HG02885 (cell line): ENCODE measurements at regions not wholly inside any gene's neighbourhood (a gene's known extent, or its start where the extent isn't known, plus 50 kb on each side); places are given as distances from the start of the nearest gene placed in this dataset.
A peak's percentile ranks its signal among the peaks of the same experiment; 100 is the strongest.

Experiments used
- ATAC-seq: cut with Tn5 transposase; IDR thresholded peaks from one replicate; pipeline ENCODE4 v1.9.1; 2021; ENCODE audit warnings: mild to moderate bottlenecking; ENCODE audit not compliant: unreplicated experiment, poor library complexity

DNA sequence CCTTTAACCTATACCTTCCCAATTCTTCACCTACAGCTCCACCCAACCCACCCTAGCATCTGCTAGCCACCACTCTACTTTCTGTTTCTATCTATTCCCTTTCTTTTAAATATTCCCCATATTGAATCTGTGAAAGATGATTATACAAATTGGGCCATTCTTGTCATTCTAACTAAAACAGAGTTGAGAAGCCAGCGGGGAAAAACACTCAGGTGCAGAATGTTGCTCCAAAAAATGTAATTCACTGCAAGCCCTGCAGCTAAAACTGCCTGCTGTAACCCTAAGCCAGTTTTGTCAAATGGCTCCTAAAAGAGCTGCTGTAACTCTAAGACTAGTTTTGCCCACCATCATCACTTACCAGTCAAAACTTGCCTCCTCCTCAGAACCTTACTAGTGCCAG is 1468.6 kb upstream of the MIR17HG start:
- ATAC-seq = no peak

DNA sequence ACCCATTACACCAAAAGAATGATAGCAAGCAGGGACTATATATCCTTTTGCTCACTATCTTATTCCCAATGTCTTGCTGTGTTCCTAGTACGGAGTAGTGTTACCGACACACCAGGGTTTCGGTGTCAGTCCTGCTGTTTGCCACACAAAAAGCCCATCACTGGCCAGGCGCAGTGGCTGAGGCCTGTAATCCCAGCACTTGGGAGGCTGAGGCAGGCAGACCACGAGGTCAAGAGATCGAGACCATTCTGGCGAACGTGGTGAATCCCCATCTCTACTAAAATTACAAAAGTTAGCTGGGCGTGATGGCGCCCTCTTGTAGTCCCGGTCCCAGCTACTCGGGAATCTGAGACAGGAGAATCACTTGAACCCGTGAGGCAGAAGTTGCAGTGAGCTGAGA is 1467.3 kb upstream of the MIR17HG start:
- ATAC-seq = no peak

DNA sequence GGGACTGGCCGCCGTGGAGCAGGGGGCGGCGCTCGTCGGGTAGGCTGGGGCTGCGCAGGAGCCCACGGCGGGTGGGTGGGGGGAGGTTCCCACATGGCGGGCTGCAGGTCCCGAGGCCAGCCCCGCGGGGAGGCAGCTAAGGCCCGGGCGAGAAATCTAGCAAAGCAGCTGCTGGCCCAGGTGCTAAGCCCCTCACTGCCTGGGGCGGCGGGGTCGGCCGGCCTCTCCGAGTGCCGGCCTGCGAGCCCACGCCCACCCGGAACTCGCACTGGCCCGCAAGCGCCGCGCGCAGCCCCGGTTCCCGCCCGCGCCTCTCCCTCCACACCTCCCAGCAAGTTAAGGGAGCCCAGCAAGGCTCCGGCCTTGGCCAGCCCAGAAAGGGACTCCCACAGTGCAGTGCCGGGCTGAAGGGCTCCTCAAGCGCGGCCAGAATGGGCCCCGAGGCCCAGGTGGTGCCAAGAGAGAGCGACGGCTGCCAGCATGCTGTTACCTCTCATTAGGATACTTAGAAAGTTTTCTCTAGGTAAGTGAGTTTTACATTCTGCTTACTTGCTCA is 1463.5 kb upstream of the MIR17HG start:
- ATAC-seq = no peak

DNA sequence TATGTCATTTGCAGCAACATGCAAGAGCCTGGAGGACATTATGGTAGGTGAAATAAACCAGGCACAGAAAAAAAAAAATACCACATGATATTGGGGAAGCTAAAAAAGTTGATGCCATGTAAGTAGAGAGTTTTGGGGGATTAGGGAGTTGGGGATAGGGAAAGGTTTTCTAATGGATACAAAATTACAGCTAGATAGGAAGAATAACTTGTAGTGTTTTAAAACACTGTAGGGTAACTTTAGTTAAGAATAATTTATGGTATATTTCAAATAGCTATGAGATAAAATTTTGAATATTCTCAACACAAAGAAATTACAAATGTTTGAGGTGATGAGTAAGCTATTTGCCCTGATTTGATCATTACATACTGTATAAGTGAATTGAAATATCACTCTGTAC is 1456.7 kb upstream of the MIR17HG start:
- no peak for ATAC-seq

DNA sequence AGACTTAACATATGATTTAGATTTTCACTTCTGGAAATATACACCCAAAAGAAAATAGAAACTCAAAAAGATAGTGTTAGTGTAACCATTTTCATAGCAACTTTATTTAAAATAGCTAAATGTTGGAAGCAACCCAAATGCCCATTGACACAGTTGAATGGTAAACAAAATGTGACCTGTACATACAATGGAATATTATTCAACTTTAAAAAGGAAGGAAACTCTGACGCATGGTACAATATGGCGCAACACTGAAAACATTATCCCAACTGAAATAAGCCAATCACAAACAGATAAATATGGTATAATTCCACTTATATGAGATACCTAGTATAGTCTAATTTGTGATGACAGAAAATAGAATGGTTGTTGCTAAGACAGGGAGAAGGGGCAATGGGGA is 1456.1 kb upstream of the MIR17HG start:
- no peak for ATAC-seq

DNA sequence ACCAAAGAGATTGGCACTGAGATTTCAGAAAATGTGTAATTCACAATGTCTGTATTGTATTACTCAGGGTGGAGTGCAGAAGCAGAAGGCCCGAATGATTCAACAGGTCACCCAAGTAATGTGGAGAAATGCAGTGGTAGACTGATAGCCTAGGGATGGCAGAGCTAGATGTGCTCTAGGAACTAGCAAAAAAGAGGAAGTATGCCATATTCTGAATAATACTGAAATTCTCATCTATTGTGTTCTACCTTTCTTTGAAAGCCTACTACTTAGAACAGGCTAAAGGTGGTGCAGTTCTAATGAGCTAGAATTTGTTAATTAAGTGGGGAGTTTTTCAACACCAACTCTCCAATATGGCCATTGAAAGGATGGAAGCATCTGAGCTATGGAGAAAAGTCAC is 1449.8 kb upstream of the MIR17HG start:
- peak; percentile 90 for ATAC-seq

DNA sequence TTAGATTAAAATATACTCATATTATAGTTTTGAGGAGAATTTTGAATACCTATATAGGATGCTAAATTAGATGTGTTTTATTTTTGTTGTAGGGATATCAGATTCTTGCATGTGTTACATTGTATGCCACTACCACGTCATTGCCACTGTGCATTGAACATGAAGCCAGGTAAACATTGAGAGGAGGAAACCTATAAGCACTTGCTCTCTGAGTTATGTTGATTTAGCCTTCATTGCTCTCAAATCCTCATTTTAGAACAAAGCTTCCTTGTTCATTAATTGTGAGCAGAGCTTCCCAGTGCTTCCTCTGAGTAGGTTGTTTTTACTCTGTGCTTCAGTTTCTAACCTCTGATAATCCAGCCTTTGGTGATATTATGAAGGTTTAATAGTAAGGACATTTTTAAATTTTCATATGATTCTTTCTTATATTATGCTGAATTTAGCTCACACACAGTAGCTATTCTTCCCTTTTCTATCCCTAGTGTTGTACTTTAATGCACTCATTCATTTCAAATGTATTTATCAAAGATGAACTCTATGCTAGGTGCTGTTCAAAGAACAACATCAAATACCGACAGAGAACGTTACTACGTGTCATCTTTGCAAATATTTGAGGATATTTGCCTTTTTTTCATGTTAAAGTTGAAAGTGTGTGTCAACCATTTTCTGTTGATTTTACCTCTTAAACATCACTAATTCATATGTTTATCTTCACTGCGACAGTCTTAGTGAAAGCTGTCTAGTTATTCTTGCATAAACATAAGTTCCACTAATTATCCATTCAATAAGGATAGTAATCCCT is 1448.0 kb upstream of the MIR17HG start:
- no peak for ATAC-seq

DNA sequence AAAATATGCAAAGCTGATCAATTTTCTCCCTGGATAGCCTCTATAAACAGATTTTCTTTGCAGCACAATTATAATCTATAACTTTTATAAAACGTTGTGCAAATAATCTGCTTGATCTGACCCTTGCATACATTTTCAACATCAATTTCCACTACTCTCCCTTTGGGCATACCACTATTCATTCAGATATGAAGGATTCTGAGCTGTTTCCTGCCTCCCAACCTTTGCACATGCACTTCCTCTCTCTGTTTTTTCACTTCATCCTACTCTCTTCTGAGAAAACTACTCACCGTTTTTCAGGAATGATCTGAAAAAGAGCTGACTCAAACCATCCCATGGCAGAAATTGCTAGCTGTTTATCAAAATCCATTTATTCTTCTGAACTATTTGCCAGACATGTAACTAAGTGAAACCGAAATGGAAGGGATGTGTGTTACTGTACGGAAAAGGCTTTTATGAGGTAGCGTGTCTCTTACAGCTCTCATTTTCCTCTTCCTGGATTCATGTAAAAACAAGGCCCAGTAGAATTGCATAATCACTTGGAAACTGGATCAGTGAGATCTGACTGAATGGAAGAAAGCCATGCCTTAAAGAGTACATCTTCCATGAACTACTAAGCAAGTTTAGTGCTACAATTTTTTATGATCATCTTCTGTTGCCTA is 1447.3 kb upstream of the MIR17HG start:
- ATAC-seq = no peak

DNA sequence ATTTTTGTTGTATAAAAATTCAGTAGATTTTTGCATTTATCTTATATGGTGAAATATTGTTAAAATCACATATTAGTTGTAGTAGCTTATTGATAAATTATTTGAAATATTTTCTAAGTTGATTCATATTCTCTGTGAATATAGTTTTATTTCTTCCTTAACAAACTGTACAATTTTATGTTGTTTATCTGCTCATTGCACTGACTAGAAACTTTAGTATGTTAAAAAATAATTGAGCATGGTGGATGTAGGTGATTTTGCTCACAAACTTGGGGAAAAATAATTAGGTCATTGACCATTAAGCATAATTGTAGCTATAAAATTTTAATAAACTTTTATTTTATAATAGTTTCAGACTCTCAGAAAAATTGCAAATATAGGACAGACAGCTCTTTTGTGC is 1445.3 kb upstream of the MIR17HG start:
- ATAC-seq = no peak

DNA sequence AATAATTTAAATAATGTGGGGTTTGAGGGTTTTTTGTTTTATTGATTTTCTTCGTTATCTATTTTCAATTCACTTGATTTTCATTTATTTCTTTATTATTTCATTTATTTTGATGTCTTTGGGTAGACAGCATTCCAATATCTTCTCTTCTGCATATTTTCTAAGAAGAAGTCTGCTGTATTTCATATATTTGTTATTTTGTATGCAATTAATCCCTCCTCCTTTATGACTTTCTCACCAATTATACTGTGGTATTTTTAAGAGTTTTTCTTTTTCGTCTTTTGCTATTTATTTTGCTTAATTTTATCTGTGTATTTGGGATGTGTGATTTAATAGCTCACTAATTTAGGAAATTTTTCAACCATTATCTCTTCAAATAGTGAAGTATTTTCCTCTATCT is 1444.4 kb upstream of the MIR17HG start:
- ATAC-seq = no peak

DNA sequence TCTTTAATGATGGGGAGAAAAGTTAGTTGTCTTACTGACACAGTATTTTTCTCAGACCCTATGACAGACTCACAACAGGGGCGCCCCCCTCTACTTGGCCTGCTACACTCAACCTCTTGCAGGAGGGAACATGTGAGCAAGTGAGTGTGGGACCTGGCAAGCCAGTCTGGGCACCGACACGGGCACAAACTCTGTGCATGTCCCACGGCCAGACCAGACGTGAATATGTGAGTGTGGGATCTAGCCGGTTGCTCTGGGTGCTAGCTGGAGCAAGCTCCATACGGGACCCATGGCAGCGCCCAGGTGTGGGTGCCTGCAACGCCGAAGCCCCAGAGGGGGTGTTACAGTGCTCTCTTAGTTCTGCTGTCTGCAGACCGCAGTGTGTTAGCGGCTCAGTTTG is 1437.3 kb upstream of the MIR17HG start:
- ATAC-seq = no peak

DNA sequence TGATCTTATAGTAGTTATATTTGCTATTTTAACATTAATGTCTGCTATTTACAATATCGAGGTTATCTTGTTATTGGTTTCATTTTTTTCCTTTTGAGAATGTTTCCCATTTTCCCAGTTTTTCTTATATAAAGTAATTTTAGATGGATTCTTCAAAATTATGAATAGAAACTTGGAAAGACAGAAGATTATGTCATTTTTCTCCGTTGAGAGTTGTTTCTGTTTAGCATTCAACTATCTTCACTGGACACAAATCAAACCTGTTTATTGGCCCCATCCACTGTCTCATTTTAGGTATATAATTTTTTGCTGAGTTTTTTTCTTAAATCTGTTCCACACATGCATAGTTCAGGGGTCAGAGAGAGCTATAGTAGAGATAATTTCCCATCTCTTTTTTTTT is 1430.9 kb upstream of the MIR17HG start:
- no peak for ATAC-seq

DNA sequence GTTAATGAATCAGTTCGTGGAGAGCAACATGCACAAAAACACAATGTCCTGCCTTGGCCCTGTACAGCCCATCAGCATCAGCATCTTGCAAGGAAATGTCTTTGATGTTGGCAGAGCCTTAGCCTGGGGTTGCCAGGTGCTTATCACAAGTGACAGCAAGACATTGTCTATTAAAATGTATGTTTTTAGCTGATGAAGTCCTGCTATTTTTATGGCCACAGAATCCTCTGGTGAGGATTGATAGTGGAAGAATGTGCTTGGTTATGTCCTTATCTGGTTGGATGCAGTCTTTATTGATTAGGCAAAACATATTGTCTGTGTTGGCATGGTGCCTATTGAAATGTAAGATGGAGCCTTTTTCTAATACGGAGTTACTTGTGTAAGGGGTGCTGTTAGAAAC is 1427.0 kb upstream of the MIR17HG start:
- no peak for ATAC-seq

DNA sequence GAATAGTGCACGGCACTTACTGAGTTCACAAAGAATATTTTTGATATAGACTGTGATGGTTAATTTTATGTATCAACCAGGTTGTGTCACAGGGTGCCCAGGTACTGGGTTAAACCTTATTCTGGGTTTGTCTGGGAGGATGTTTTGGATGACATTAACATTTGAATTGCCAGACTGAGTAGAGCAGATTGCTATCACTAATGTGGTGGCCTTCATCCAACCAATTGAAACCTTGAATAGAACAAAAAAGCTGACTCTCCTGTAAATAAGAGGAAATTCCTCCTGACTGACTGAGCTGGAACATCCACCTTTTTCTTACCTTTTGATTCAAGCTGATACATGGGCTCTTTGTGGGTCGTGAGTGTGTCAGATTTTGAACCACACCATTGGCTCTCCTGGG is 1424.4 kb upstream of the MIR17HG start:
- no peak for ATAC-seq

DNA sequence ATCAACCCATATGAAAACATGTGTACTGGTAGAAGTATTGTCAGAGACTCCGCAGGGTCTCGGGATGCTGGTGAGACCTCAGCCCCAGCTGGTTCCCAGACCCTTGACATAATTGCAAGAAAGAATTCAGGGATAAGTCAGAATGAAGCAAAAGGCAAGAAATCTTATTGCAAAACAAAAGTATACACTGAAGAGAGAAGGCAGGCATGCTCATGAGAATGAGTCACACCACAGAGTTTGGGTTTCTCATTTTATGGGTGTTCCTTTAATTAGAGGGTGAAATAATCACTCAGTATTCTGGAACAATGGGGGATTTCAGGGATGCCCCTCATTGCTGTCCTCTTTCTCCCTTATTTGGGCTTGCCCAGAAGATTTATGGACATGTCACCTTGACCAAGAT is 1423.8 kb upstream of the MIR17HG start:
- no peak for ATAC-seq

DNA sequence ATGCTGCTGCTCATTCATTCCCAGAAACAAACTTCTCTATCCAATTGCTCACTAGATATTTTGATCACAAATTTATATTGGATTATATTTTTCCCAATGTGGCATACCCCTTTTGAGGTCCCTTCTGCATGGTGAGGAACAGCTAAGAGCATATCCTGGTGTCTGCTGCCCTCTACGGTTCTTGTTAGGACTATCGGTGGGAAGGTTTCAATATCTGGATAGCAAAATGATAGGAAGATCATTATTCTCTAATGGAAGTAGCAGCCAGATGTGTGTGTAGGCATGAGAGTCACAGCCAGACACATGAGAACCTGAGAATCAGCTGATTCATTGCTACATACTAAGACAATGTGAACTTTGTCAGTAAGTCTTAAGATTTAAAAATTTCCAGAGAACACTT is 1422.4 kb upstream of the MIR17HG start:
- no peak for ATAC-seq

DNA sequence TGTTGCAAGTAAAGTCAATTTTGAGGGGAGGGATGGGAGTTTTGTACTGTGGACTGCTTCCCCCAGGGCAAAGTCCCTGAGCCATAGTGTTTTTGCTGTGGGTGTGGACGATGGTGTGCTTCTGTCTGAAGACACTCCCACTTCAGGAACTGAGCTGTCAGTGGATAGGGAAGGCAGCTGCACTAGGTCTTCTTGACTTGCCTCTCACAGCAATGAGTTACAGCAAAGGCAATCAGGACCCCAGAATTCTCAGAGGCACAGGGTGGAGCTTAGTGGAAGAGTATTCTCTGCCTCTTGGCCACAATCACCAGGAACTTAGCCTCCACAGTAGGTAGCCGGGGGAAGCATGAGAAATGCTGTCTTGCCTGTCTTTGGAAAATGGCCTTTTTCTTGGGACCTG is 1416.6 kb upstream of the MIR17HG start:
- no peak for ATAC-seq

DNA sequence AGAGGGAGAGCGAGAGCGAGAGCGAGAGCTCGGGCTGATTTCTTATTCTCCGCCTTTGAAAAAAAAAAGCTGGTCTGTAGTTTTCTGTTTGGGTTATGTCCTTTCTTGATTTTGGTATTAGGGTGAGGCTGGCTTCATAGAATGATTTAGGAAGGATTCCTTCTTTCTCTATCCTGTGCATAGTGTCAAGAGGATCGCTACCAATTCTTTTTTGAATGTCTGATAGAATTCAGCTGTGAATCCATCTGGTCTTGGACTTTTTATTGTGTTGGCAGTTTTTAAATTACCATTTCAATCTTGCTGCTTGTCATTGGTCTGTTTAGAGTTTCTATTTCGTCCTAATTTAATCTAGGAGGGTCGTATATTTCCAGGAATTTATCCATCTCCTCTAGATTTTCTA is 1414.6 kb upstream of the MIR17HG start:
- no peak for ATAC-seq

DNA sequence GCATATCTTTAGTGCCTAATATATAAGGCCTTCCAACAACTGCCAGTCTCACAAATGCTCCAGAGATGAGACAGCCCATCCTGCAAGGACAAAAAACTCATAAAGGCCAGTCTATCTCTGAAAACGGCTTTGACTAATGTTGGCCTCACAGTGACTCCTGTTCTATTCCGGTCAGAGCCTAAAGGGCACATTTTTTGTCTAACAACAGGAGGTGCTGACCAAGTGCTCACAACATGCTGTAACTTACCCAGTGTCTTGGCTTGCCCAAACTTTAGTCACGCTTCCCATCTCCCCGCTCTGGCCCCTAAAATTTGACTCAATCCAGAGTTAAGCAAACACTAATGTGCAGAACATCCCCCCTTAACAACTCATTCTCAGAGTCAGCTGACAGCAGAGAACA is 1411.2 kb upstream of the MIR17HG start:
- no peak for ATAC-seq

DNA sequence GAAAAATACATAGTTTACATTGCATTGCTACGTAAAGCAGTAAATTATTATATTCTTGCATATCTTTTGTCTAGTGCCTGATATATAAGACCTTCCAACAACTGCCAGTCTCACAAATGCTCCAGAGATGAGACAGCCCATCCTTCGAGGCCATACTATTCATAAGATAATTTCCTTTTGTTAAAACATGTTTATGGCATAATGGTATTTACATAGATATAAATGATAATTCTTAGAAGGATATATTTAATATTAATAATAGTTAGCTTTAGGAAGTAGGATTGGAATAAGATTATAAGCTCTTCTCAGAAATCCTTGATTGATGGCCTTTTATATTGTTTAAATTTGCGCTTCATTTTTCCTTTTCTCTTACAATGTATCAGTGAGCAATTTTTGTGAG is 1410.1 kb upstream of the MIR17HG start:
- no peak for ATAC-seq

DNA sequence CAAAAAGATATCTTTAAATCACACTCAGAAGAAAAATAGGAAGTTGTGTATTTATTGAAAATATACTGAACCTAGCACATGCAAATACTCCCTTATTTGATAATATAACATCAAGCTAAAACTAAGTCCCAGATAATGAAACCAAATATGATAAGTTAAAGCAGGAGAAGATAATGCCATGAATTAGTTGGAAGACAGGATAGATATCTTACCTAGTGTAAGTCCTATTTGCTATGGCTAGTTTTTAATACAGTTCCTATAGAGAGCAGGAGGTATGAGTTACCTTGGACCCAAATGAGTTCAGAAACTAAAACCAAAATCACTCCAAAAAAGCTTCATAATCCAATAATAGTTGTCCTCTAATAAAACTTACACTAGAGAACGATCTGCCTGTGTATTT is 1407.1 kb upstream of the MIR17HG start:
- ATAC-seq = no peak

DNA sequence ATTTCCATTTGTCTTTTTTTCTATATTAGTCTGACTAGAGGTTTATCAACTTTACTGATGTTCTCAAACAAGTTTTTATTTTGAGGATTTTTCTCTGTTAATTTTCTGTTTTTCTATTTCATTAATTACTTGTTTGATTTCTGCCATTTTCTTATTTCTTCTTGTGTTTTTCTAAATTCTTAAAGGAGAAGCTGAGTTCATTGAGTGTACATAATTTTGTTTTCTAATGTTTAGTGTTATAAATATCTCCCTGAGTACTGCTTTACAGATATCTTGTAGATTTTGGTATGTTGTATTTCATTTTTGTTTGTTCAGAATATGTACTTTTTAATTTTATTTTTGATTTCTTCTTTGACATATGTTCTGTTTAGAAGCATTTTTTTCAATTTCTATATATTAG is 1404.3 kb upstream of the MIR17HG start:
- no peak for ATAC-seq
